HFF-Myc (cell line): ENCODE measurements at regions not wholly inside any gene's neighbourhood (a gene's known extent, or its start where the extent isn't known, plus 50 kb on each side); places are given as distances from the start of the nearest gene placed in this dataset.

ENCODE experiments used
- DNase-seq: peaks from one replicate; pipeline ENCODE4 v3.0.0-alpha.2; 2011; ENCODE audit warnings: low read depth; ENCODE audit errors: extremely low read depth
- H3K4me3 ChIP-seq: replicated peaks from 2 replicates; pipeline ENCODE4 v1.5.1; 2011; ENCODE audit warnings: low read depth, mild to moderate bottlenecking, control low read depth, low read length
- TF ChIP-seq, protein P1 (sequence below): IDR thresholded peaks from 2 replicates; pipeline ENCODE4 v1.5.1; 2012; ENCODE audit warnings: mild to moderate bottlenecking, low read depth, low read length, control low read depth; ENCODE audit errors: missing control alignments

DNA sequence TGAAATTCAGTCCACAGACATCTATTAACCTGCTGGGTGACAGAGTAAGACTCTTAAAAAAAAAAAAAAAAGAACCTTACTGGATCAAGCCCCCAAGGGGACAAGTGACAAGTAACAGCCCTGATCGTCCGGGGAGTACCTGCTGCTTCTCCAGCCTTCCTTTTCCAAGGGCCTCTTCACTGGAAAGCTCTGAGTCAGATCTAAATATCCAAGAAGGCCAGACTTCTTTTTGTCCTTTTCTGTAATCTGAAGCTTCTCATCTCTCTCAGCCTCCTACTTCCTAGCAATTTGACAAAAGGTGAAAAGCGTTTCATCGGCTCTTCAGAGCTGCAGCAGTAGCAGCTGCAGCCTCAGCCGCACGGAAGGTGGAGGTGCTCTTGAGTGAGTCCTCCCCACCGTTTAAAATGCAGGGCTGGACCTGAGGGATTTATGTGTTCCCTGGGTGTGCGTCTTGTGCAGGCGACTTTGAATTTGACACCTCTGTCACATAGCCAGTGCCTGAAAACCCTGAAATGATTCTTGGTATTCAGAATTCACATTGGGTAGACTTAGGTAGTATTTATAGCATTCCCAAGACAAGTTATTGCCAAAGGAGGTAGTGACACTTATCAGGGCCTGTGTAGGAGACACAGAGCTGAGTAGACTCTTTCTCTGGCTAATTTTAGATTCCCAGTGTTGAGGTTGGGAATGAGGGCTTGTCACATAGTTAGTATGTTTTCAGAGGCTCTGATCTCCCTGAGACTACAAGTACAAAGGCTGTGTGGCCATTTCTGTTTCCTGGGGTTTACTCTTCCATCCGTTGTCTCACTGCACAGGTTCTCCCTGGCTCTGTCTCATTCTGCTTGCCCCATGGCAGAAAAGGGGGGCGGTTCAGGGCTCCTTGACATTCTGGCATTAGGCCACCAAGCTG is 291.2 kb upstream of the C2CD4B start:
- TF ChIP-seq, protein P1, sequence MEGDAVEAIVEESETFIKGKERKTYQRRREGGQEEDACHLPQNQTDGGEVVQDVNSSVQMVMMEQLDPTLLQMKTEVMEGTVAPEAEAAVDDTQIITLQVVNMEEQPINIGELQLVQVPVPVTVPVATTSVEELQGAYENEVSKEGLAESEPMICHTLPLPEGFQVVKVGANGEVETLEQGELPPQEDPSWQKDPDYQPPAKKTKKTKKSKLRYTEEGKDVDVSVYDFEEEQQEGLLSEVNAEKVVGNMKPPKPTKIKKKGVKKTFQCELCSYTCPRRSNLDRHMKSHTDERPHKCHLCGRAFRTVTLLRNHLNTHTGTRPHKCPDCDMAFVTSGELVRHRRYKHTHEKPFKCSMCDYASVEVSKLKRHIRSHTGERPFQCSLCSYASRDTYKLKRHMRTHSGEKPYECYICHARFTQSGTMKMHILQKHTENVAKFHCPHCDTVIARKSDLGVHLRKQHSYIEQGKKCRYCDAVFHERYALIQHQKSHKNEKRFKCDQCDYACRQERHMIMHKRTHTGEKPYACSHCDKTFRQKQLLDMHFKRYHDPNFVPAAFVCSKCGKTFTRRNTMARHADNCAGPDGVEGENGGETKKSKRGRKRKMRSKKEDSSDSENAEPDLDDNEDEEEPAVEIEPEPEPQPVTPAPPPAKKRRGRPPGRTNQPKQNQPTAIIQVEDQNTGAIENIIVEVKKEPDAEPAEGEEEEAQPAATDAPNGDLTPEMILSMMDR, result no peak
- DNase-seq, result no peak

DNA sequence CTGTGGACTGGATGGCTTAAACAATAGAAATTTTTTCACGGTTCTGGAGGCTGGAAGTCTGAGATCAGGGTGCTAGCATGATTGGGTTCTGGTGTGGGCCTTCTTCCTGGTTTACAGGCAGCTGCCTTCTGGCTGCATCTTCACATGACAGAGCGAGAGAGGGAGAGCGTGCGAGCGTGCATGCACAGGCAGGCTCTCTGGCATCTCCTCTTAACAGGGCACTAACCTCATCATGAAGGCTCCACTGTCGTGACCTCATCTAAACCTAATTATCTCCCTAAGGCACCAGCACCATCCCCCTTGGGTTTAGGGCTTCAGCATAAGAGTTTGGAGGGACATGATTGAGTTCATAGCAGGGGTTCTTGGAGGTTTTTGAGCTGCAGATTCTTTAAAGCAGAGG is 292.0 kb upstream of the C2CD4B start:
- TF ChIP-seq, protein P1, result no peak
- DNase-seq, result no peak
- H3K4me3 ChIP-seq, result no peak overlapping the region

More for the DNA sequence above, 291.2 kb upstream of the C2CD4B start:
- H3K4me3 ChIP-seq, result no peak overlapping the region

DNA sequence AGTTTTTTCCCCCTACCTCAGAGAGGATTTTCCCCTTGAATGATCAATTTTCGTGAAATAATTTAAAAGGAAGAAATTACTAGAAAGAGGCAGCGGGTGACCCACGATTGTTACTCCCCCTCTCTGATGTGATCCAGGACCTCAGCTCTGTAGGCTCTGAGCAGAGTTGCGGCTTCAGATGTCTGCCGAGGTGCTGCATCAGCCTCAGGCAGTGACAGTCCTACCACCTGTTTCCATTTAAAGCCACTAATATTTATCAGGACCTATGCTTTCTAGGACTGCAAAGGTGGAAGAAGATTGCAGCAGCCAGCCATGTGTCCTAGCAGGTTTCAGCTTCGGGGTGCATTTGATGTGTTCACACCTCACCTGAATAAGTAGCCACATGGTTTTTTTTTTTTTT is 294.8 kb upstream of the C2CD4B start:
- H3K4me3 ChIP-seq, result no peak overlapping the region
- no peak for DNase-seq
- TF ChIP-seq, protein P1, result no peak

DNA sequence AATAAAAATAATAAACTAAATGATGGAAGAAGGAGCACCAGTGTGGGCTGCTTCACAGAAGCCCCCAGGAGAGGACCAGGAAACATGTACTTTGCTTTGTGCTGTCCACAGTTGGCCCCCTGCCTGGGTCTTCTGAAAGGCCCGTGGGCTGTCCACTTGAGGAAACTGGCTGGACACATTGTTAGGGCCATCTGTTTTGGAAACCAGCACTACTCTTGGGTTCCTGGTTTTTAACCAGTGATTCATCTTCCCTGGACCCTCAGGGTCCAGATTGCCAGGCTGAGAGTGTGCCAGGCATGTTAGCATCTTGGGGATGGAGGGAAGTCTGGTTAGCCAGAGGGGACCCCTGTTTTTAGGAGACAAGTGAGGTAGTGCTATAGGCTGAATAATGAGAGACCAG is 297.2 kb upstream of the C2CD4B start:
- no peak overlapping the region for H3K4me3 ChIP-seq
- no peak for DNase-seq

DNA sequence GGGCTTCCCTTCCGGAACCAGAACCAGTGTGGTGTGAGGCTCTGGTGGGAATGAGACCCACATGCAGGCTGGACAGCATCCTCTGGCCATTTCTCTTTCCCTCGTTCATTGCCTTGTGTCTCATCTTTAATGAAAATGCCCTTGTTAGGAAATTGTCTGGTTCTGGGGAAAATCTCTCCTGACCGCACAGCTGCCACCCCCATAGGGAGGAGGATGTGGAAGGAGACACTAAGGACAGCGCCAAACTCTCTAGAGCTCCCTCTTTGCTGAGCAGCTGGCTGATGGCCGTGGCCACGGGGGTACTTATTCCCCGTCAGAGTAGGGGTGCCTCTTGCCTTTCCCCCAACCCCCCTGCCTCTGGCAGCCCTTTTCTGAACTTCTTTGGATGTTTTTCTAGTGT is 297.6 kb upstream of the C2CD4B start:
- TF ChIP-seq, protein P1, result no peak

More for the DNA sequence above, 297.2 kb upstream of the C2CD4B start:
- TF ChIP-seq, protein P1, result no peak

DNA sequence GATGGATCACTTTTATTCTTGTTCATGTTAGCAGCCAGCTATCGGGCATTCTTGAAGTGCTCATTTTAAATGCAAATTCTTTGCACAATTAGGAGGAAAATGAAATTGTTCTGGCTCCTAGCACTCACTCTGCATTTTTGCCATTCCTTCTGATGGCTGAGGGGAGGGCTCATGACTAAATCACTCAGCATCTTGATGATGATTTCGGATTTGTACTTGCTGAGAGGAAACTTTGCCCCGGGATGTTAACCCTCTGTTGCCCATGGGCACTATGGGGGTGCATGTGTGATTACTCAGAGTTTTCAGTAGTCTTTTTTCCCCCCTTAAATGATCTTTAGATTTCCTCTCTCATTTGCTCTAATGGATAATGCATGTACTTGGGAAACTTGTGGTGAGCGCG is 299.6 kb upstream of the C2CD4B start:
- no peak for DNase-seq
- TF ChIP-seq, protein P1, result no peak

More for the DNA sequence above, 297.6 kb upstream of the C2CD4B start:
- no peak for DNase-seq
- H3K4me3 ChIP-seq, result no peak overlapping the region

More for the DNA sequence above, 299.6 kb upstream of the C2CD4B start:
- no peak overlapping the region for H3K4me3 ChIP-seq
